GM13977 (cell line): ENCODE measurements at regions not wholly inside any gene's neighbourhood (a gene's known extent, or its start where the extent isn't known, plus 50 kb on each side); places are given as distances from the start of the nearest gene placed in this dataset.

Experiments used
- DNase-seq: peaks from one replicate; pipeline ENCODE4 v3.0.0; 2012; ENCODE audit warnings: low spot score
- CTCF ChIP-seq: IDR thresholded peaks from 2 replicates; pipeline ENCODE4 v1.5.1; 2012; ENCODE audit warnings: mild to moderate bottlenecking, control low read depth; ENCODE audit not compliant: insufficient read depth; ENCODE audit errors: extremely low read depth, missing control alignments
- in situ Hi-C: fragments of 300-500 bp; cut with MboI; formaldehyde crosslinking; loops from one replicate; pipeline ENCODE4 v1.12.0; 2022; ENCODE audit warnings: low sequenced_read_pairs, low pct_unique_long_range_greater_than_20kb, mixed read lengths, inconsistent platforms; ENCODE audit not compliant: unreplicated experiment

- no peak for DNase-seq
- no peak for TF ChIP-seq CTCF
- in situ Hi-C loops = no loop called here
These were observed 577.9 kb downstream of the TFAP2B start for GRCh38 chr6:51396583-51396982.

- TF ChIP-seq CTCF = no peak
- no peak for DNase-seq
- in situ Hi-C loops = no loop called here
These were observed 579.5 kb downstream of the TFAP2B start for GRCh38 chr6:51398064-51398705.

- DNase-seq = no peak
- TF ChIP-seq CTCF = no peak
- in situ Hi-C loops = no loop called here
These were observed 580.1 kb downstream of the TFAP2B start for GRCh38 chr6:51398793-51399192.

- no peak for DNase-seq
- in situ Hi-C loops = no loop called here
- no peak for TF ChIP-seq CTCF
These were observed 591.8 kb downstream of the TFAP2B start for GRCh38 chr6:51410453-51410852.

GRCh38 chr6:51411496-51412125 is 592.9 kb downstream of the TFAP2B start:
- no peak for TF ChIP-seq CTCF
- in situ Hi-C loops = no loop called here
- no peak for DNase-seq

GRCh38 chr6:51414361-51414760 is 595.7 kb downstream of the TFAP2B start:
- in situ Hi-C loops = no loop called here
- TF ChIP-seq CTCF = no peak

GRCh38 chr6:51415501-51415900 is 596.8 kb downstream of the TFAP2B start:
- in situ Hi-C loops = no loop called here
- DNase-seq = no peak
- TF ChIP-seq CTCF = no peak

More at GRCh38 chr6:51414361-51414760, 595.7 kb downstream of the TFAP2B start:
- DNase-seq = no peak
